Panc1 (cell line): ENCODE measurements at regions not wholly inside any gene's neighbourhood (a gene's known extent, or its start where the extent isn't known, plus 50 kb on each side); places are given as distances from the start of the nearest gene placed in this dataset.
"Not testable (repeated sequence)": the region's sequence is repeated elsewhere in the genome, so short reads cannot be mapped to it uniquely, and the experiment has no call there.

ENCODE experiments used
- ATAC-seq: fragments of 200-7000 bp; cut with Tn5 transposase; 2 replicates; pipeline ENCODE4 v1.9.1; 2020; ENCODE audit warnings: mild to moderate bottlenecking, moderate library complexity
- BruUV-seq: library from RNA; stranded (reverse); fragments of 400-500 nt; replicated peaks from 2 replicates; lab custom pipeline; 2021; lab: Mats Ljungman, UMichigan
- CTCF ChIA-PET: fragments of 300-600 bp; sonication (Branson Sonifier 250); formaldehyde crosslinking; loops from one replicate; lab custom pipeline; 2022; ENCODE audit warnings: antibody characterized with exemption; lab: Charles Lee
- POLR2A ChIA-PET: fragments of 300-600 bp; sonication (Branson Sonifier 250); formaldehyde crosslinking; loops from one replicate; lab custom pipeline; 2022; ENCODE audit warnings: antibody characterized with exemption; lab: Charles Lee
- DNase-seq: peaks from one replicate; pipeline ENCODE4 v3.0.0-alpha.2; 2010; ENCODE audit warnings: low read depth, low spot score
- H3K27ac ChIP-seq: 2 replicates; pipeline ENCODE4 v1.5.1; 2011; ENCODE audit warnings: mild to moderate bottlenecking, low read length, inconsistent platforms
- H3K27me3 ChIP-seq: fragments of 200-500 bp; sonication (Bioruptor generic); 2 replicates; pipeline ENCODE4 v1.6.0; 2014; ENCODE audit warnings: low read length, inconsistent platforms; ENCODE audit not compliant: control insufficient read depth, insufficient read depth
- H3K36me3 ChIP-seq: fragments of 200-500 bp; sonication (Bioruptor generic); 2 replicates; pipeline ENCODE4 v1.5.1; 2014; ENCODE audit warnings: inconsistent platforms, mild to moderate bottlenecking, low read length, moderate library complexity; ENCODE audit not compliant: control insufficient read depth, insufficient read depth
- H3K4me1 ChIP-seq: 2 replicates; pipeline ENCODE4 v1.5.1; 2011; ENCODE audit warnings: inconsistent platforms, mild to moderate bottlenecking, low read length, moderate library complexity; ENCODE audit not compliant: control insufficient read depth, insufficient read depth
- H3K4me3 ChIP-seq, 2 experiments: 2 replicates each; pipeline ENCODE4 v1.5.1; 2011 to 2012; ENCODE audit warnings: low read depth in 2 of 2, low read length in 2 of 2, mild to moderate bottlenecking in 2 of 2, inconsistent platforms in 1 of 2, moderate library complexity in 1 of 2
- H3K9me3 ChIP-seq: fragments of 200-500 bp; sonication (Bioruptor generic); 2 replicates; pipeline ENCODE4 v1.5.1; 2014; ENCODE audit warnings: low read depth, mild to moderate bottlenecking, inconsistent platforms, low read length, moderate library complexity; ENCODE audit not compliant: control insufficient read depth, insufficient read depth
- CTCF ChIP-seq: fragments of 450-650 bp; IDR thresholded peaks from 2 replicates; pipeline ENCODE4 v1.5.1; 2017; ENCODE audit warnings: mild to moderate bottlenecking
- POLR2AphosphoS5 ChIP-seq: IDR thresholded peaks from 2 replicates; pipeline ENCODE4 v1.6.1; 2012; ENCODE audit warnings: mild to moderate bottlenecking, low read depth, low read length, moderate library complexity
- REST ChIP-seq, 2 experiments: IDR thresholded peaks; 2 replicates each; pipeline ENCODE4 v1.6.1; 2011 to 2012; ENCODE audit warnings: low read depth in 2 of 2, control low read depth in 1 of 2, low read length in 1 of 2, mild to moderate bottlenecking in 1 of 2, moderate library complexity in 1 of 2; ENCODE audit not compliant: insufficient read depth in 1 of 2
- SIN3A ChIP-seq: IDR thresholded peaks from 2 replicates; pipeline ENCODE4 v1.6.1; 2012; ENCODE audit warnings: low read depth, mild to moderate bottlenecking, low read length, moderate library complexity, borderline replicate concordance; ENCODE audit not compliant: insufficient read depth
- TCF7L2 ChIP-seq: IDR thresholded peaks from 2 replicates; pipeline ENCODE4 v1.6.1; 2011; ENCODE audit warnings: mild to moderate bottlenecking, low read depth, low read length, inconsistent platforms
- in situ Hi-C: cut with HindIII; loops from 2 replicates; pipeline ENCODE4 v1.10.0; 2016; ENCODE audit warnings: low sequenced_read_pairs, low pct_unique_long_range_greater_than_20kb
- intact Hi-C: fragments of 100-400 bp; cut with micrococcal nuclease; formaldehyde crosslinking; loops from one replicate; pipeline ENCODE4 v1.10.0; 2022; ENCODE audit not compliant: unreplicated experiment

- TF ChIP-seq TCF7L2 (no peak), SIN3A (no peak), POLR2AphosphoS5 (no peak), REST (IDR thresholded peaks at IDR 0.05; ENCODE audit: insufficient read depth in 1 of 2, low read depth in 2 of 2, low read length in 1 of 2) (no peak), CTCF (no peak)
- no peaks in the 10 kb centered on the region for H3K4me1 ChIP-seq
- no peaks in the 10 kb centered on the region for H3K36me3 ChIP-seq
- CTCF ChIA-PET: no interaction called here
- no peak for DNase-seq
- in situ Hi-C loops: no loop called here
- intact Hi-C loops: no loop called here
- POLR2A ChIA-PET: no interaction called here
- no peak for ATAC-seq
- no peak overlapping the region for H3K4me3 ChIP-seq
- no peaks in the 10 kb centered on the region for H3K27me3 ChIP-seq
- H3K9me3 ChIP-seq: no peaks in the 10 kb centered on the region
- no peak overlapping the region for H3K27ac ChIP-seq
- BruUV-seq: no TSS peak
Measured at GRCh38 chr1:73673971-73674370, 524.0 kb downstream of the LRRIQ3 start.

- in situ Hi-C loops: no loop called here
- Histone ChIP-seq H3K36me3 (no peaks in the 10 kb centered on the region), H3K4me3 (no peak overlapping the region), H3K9me3 (no peaks in the 10 kb centered on the region), H3K27ac (no peak overlapping the region), H3K4me1 (no peaks in the 10 kb centered on the region), H3K27me3 (no peaks in the 10 kb centered on the region)
- TF ChIP-seq SIN3A: no peak
- DNase-seq: no peak
- CTCF ChIA-PET: interaction anchor here (0.6 kb wide), 1 partner anchor 570 kb away, joined by 3 read pairs; no protein-coding TSS in a partner anchor
- ATAC-seq: no peak
- POLR2A ChIA-PET: no interaction called here
- no TSS peak for BruUV-seq
- intact Hi-C loops: no loop called here
Measured at GRCh38 chr1:73671530-73671929, 526.4 kb downstream of the LRRIQ3 start.

GRCh38 chr1:73667959-73668358, 530.0 kb downstream of the LRRIQ3 start:
- CTCF ChIA-PET, intact Hi-C loops, H3K4me1 ChIP-seq, POLR2A ChIA-PET, DNase-seq, in situ Hi-C loops, H3K27ac ChIP-seq, ATAC-seq, H3K36me3 ChIP-seq, H3K9me3 ChIP-seq, BruUV-seq, H3K4me3 ChIP-seq, H3K27me3 ChIP-seq: not testable (repeated sequence)
